Peyer's patch (tissue), 4 donors: ENCODE measurements at regions not wholly inside any gene's neighbourhood (a gene's known extent, or its start where the extent isn't known, plus 50 kb on each side); places are given as distances from the start of the nearest gene placed in this dataset.

Experiments
- CTCF ChIP-seq, 6 experiments: fragments of 450-650 bp in 4 of 6; fragments of 200-600 bp in 2 of 6; sonication (generic) in 1 of 6; IDR thresholded peaks; one replicate each; pipeline ENCODE4 v1.5.1; 2017 to 2019; ENCODE audit warnings: antibody characterized with exemption in 6 of 6, mild to moderate bottlenecking in 3 of 6, moderate library complexity in 1 of 6
- POLR2A ChIP-seq, 2 donors: fragments of 450-650 bp; IDR thresholded peaks; one replicate each; pipeline ENCODE4 v1.5.1; 2017; ENCODE audit warnings: antibody characterized with exemption in 2 of 2, mild to moderate bottlenecking in 2 of 2, moderate library complexity in 2 of 2

GRCh38 chr2:171247741-171248662 lies 87.3 kb upstream of the TLK1 start:
- no peak for TF ChIP-seq CTCF (IDR thresholded peaks at IDR 0.05)
- TF ChIP-seq POLR2A (IDR thresholded peaks at IDR 0.05) = no peak
